GM21447 (cell line): ENCODE measurements at regions not wholly inside any gene's neighbourhood (a gene's known extent, or its start where the extent isn't known, plus 50 kb on each side); places are given as distances from the start of the nearest gene placed in this dataset.
"Not testable (repeated sequence)": the region's sequence is repeated elsewhere in the genome, so short reads cannot be mapped to it uniquely, and the experiment has no call there.

Experiments
- ATAC-seq: cut with Tn5 transposase; IDR thresholded peaks from one replicate; pipeline ENCODE4 v1.9.1; 2021; ENCODE audit not compliant: unreplicated experiment

GRCh38 chr2:226483745-226484619, 315.6 kb downstream of the IRS1 start:
- no peak for ATAC-seq

GRCh38 chr2:226483143-226483542, 316.5 kb downstream of the IRS1 start:
- no peak for ATAC-seq

- no peak for ATAC-seq
These were observed 321.4 kb downstream of the IRS1 start for GRCh38 chr2:226478109-226478809.

GRCh38 chr2:226477221-226478108, 322.2 kb downstream of the IRS1 start:
- ATAC-seq: no peak

- ATAC-seq: no peak
These were observed 324.0 kb downstream of the IRS1 start for GRCh38 chr2:226475650-226476049.

- ATAC-seq: no peak
These were observed 325.5 kb downstream of the IRS1 start for GRCh38 chr2:226474131-226474530.

- no peak for ATAC-seq
These were observed 327.6 kb downstream of the IRS1 start for GRCh38 chr2:226471987-226472470.

- ATAC-seq: no peak
These were observed 332.0 kb downstream of the IRS1 start for GRCh38 chr2:226467633-226468032.

GRCh38 chr2:226467221-226467620, 332.4 kb downstream of the IRS1 start:
- no peak for ATAC-seq

GRCh38 chr2:226466589-226466988, 333.0 kb downstream of the IRS1 start:
- ATAC-seq: no peak

- no peak for ATAC-seq
These were observed 333.5 kb downstream of the IRS1 start for GRCh38 chr2:226466124-226466523.

GRCh38 chr2:226464380-226464779, 335.2 kb downstream of the IRS1 start:
- ATAC-seq: no peak

GRCh38 chr2:226463154-226463553, 336.5 kb downstream of the IRS1 start:
- ATAC-seq: no peak

GRCh38 chr2:226461981-226462380, 337.6 kb downstream of the IRS1 start:
- no peak for ATAC-seq

- not testable (repeated sequence) for ATAC-seq
These were observed 343.5 kb downstream of the IRS1 start for GRCh38 chr2:226456144-226456543.

GRCh38 chr2:226452768-226453167, 346.9 kb downstream of the IRS1 start:
- no peak for ATAC-seq

- ATAC-seq: no peak
These were observed 348.1 kb downstream of the IRS1 start for GRCh38 chr2:226451486-226451885.

- ATAC-seq: no peak
These were observed 349.5 kb downstream of the IRS1 start for GRCh38 chr2:226450141-226450540.

GRCh38 chr2:226447338-226448300, 352.0 kb downstream of the IRS1 start:
- no peak for ATAC-seq

GRCh38 chr2:226446406-226447001, 353.1 kb downstream of the IRS1 start:
- ATAC-seq: no peak
